Neural cell (in vitro differentiated cells): ENCODE measurements at regions not wholly inside any gene's neighbourhood (a gene's known extent, or its start where the extent isn't known, plus 50 kb on each side); places are given as distances from the start of the nearest gene placed in this dataset.

Experiments used
- EZH2 ChIP-seq: fragments of 200-600, 300-800 bp; shearing (Covaris generic), sonication (generic); IDR thresholded peaks from 2 replicates; pipeline ENCODE4 v1.6.1; 2014; ENCODE audit warnings: antibody characterized with exemption, low read length, borderline replicate concordance, mild to moderate bottlenecking; ENCODE audit not compliant: insufficient read depth, poor library complexity, severe bottlenecking
- TF ChIP-seq, protein P1 (sequence below): fragments of 450-650 bp; IDR thresholded peaks from 2 replicates; pipeline ENCODE4 v1.5.1; 2014; ENCODE audit warnings: antibody characterized with exemption, mild to moderate bottlenecking, moderate library complexity; ENCODE audit not compliant: poor library complexity, severe bottlenecking

DNA sequence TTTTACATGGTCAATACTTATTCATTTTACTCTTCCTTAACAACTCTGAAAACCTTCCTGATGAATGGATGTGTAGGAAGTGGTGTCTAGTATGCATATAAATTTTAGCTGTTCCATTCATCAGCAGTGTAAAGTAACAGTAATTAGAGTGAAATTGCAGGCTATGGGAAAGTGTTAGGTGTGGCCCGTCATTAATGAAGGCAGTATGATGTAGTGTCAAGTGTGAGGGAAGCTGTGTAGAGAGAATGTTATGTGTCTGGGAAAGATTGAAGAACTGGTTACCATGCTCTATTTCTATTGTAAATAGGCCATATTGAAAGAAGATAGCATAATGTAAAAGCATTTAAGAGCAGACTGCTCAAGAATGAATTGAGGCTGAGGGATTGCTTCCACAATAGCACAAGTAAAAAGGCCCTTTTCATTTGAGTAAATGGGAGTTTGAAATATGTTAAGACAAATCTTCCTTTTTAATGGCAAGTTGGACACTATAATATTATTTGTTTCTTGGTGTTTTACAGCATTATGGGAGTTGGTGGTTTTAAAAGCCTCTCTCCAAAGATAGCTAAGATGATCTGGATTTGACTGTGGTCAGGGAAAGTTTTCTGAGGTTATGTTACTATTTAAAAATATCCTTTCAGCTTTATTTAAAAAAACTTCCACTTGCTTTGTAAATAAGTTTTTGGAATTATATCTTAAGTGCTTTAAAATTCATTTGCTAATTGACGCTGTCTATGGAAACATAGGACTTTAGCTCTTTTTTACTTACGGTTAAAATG, 401.0 kb upstream of the ZEB2 start:
- no peak for TF ChIP-seq EZH2
- TF ChIP-seq, protein P1, sequence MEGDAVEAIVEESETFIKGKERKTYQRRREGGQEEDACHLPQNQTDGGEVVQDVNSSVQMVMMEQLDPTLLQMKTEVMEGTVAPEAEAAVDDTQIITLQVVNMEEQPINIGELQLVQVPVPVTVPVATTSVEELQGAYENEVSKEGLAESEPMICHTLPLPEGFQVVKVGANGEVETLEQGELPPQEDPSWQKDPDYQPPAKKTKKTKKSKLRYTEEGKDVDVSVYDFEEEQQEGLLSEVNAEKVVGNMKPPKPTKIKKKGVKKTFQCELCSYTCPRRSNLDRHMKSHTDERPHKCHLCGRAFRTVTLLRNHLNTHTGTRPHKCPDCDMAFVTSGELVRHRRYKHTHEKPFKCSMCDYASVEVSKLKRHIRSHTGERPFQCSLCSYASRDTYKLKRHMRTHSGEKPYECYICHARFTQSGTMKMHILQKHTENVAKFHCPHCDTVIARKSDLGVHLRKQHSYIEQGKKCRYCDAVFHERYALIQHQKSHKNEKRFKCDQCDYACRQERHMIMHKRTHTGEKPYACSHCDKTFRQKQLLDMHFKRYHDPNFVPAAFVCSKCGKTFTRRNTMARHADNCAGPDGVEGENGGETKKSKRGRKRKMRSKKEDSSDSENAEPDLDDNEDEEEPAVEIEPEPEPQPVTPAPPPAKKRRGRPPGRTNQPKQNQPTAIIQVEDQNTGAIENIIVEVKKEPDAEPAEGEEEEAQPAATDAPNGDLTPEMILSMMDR, result no peak
